H1 (cell line): ENCODE measurements at regions not wholly inside any gene's neighbourhood (a gene's known extent, or its start where the extent isn't known, plus 50 kb on each side); places are given as distances from the start of the nearest gene placed in this dataset.

Source experiments
- ASH2L ChIP-seq: fragments of 200-600, 300-600 bp; sonication (generic); IDR thresholded peaks from one replicate; pipeline ENCODE4 v1.7.1; 2017; ENCODE audit warnings: low read length
- CEBPB ChIP-seq: IDR thresholded peaks from 2 replicates; pipeline ENCODE4 v1.6.1; 2012; ENCODE audit warnings: low read depth, low read length
- CREB1 ChIP-seq: IDR thresholded peaks from 2 replicates; pipeline ENCODE4 v1.6.1; 2012; ENCODE audit warnings: inconsistent platforms
- EGR1 ChIP-seq: IDR thresholded peaks from 2 replicates; pipeline ENCODE4 v1.6.1; 2011; ENCODE audit warnings: low read depth, low read length, borderline replicate concordance
- EP300 ChIP-seq, 2 experiments: IDR thresholded peaks; 1 replicate in 1 of 2; 2 replicates in 1 of 2; pipeline ENCODE4 v1.6.1; 2011 to 2012; ENCODE audit warnings: low read depth in 2 of 2, low read length in 2 of 2, mild to moderate bottlenecking in 2 of 2, borderline replicate concordance in 1 of 2, inconsistent platforms in 1 of 2, moderate library complexity in 1 of 2
- FOSL1 ChIP-seq: IDR thresholded peaks from 2 replicates; pipeline ENCODE4 v1.6.1; 2011; ENCODE audit warnings: mild to moderate bottlenecking, low read depth, low read length, moderate library complexity; ENCODE audit not compliant: insufficient read depth
- HDAC6 ChIP-seq: IDR thresholded peaks from one replicate; pipeline ENCODE4 v1.7.1; 2012; ENCODE audit warnings: low read depth, mild to moderate bottlenecking, inconsistent platforms, low read length, moderate library complexity
- POLR2A ChIP-seq, 2 experiments: IDR thresholded peaks; 1 replicate in 1 of 2; 2 replicates in 1 of 2; pipeline ENCODE4 v1.6.1; 2011; ENCODE audit warnings: low read depth in 2 of 2, low read length in 2 of 2, mild to moderate bottlenecking in 2 of 2; ENCODE audit errors: control extremely low read depth in 1 of 2
- POLR2AphosphoS5 ChIP-seq: IDR thresholded peaks from 2 replicates; pipeline ENCODE4 v1.6.1; 2011; ENCODE audit warnings: low read depth, low read length
- RFX5 ChIP-seq: IDR thresholded peaks from 2 replicates; pipeline ENCODE4 v1.6.1; 2011; ENCODE audit warnings: low read depth, low read length, improper control_type of control experiment, borderline replicate concordance
- TCF12 ChIP-seq: IDR thresholded peaks from 2 replicates; pipeline ENCODE4 v1.6.1; 2011; ENCODE audit warnings: low read depth, mild to moderate bottlenecking, low read length
- TEAD4 ChIP-seq: IDR thresholded peaks from 2 replicates; pipeline ENCODE4 v1.6.1; 2012; ENCODE audit warnings: low read depth, low read length, inconsistent platforms, mixed read lengths
- TF ChIP-seq, protein P1 (sequence below), 3 experiments: IDR thresholded peaks; 1 replicate in 2 of 3; 2 replicates in 1 of 3; pipeline versions ENCODE4 v1.5.1 to v1.6.1; 2011; ENCODE audit warnings: low read length in 3 of 3, mild to moderate bottlenecking in 3 of 3, inconsistent platforms in 2 of 3, low read depth in 1 of 3, moderate library complexity in 1 of 3; ENCODE audit not compliant: insufficient read depth in 1 of 3; ENCODE audit errors: control extremely low read depth in 1 of 3

- TF ChIP-seq, protein P1, sequence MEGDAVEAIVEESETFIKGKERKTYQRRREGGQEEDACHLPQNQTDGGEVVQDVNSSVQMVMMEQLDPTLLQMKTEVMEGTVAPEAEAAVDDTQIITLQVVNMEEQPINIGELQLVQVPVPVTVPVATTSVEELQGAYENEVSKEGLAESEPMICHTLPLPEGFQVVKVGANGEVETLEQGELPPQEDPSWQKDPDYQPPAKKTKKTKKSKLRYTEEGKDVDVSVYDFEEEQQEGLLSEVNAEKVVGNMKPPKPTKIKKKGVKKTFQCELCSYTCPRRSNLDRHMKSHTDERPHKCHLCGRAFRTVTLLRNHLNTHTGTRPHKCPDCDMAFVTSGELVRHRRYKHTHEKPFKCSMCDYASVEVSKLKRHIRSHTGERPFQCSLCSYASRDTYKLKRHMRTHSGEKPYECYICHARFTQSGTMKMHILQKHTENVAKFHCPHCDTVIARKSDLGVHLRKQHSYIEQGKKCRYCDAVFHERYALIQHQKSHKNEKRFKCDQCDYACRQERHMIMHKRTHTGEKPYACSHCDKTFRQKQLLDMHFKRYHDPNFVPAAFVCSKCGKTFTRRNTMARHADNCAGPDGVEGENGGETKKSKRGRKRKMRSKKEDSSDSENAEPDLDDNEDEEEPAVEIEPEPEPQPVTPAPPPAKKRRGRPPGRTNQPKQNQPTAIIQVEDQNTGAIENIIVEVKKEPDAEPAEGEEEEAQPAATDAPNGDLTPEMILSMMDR (IDR thresholded peaks at IDR 0.05; ENCODE audit: control extremely low read depth in 1 of 3, insufficient read depth in 1 of 3, low read depth in 1 of 3, low read length in 3 of 3): no peak
- TF ChIP-seq POLR2A (IDR thresholded peaks at IDR 0.05; ENCODE audit: control extremely low read depth in 1 of 2, low read depth in 2 of 2, low read length in 2 of 2): no peak
- no peak for TF ChIP-seq TCF12
- TF ChIP-seq POLR2AphosphoS5: no peak
- TF ChIP-seq TEAD4: no peak
- no peak for TF ChIP-seq CREB1
- no peak for TF ChIP-seq CEBPB
- no peak for TF ChIP-seq ASH2L
- no peak for TF ChIP-seq HDAC6
- TF ChIP-seq EP300 (IDR thresholded peaks at IDR 0.05; ENCODE audit: borderline replicate concordance in 1 of 2, low read depth in 2 of 2, low read length in 2 of 2): no peak
- TF ChIP-seq EGR1: no peak
- TF ChIP-seq RFX5: no peak
- TF ChIP-seq FOSL1: no peak
These were observed 57.1 kb upstream of the SAMSN1 start for GRCh38 chr21:14603202-14603601.
